SK-N-SH (cell line): ENCODE measurements at regions not wholly inside any gene's neighbourhood (a gene's known extent, or its start where the extent isn't known, plus 50 kb on each side); places are given as distances from the start of the nearest gene placed in this dataset.

ENCODE experiments used
- FOSL2 ChIP-seq: IDR thresholded peaks from 2 replicates; pipeline ENCODE4 v1.4.0; 2012; ENCODE audit warnings: low read depth, mild to moderate bottlenecking, moderate library complexity, borderline replicate concordance
- GATA2 ChIP-seq: sonication (generic); formaldehyde crosslinking; IDR thresholded peaks from 2 replicates; pipeline ENCODE4 v1.5.0; 2020; ENCODE audit warnings: mild to moderate bottlenecking, missing genetic modification reagents
- POLR2AphosphoS5 ChIP-seq: IDR thresholded peaks from 2 replicates; pipeline ENCODE4 v1.6.1; 2012; ENCODE audit warnings: low read depth, low read length
- RAD21 ChIP-seq: IDR thresholded peaks from 2 replicates; pipeline ENCODE4 v1.6.1; 2012; ENCODE audit warnings: mild to moderate bottlenecking, low read length
- SIN3A ChIP-seq: IDR thresholded peaks from 2 replicates; pipeline ENCODE4 v1.6.1; 2012; ENCODE audit warnings: low read depth, mild to moderate bottlenecking, low read length, moderate library complexity, borderline replicate concordance
- SMC3 ChIP-seq: IDR thresholded peaks from 2 replicates; pipeline ENCODE4 v1.6.1; 2012; ENCODE audit warnings: low read depth, low read length, improper control_type of control experiment
- TAF1 ChIP-seq: IDR thresholded peaks from 2 replicates; pipeline ENCODE4 v1.6.1; 2012; ENCODE audit warnings: low read depth, mild to moderate bottlenecking, low read length, moderate library complexity, borderline replicate concordance
- TCF12 ChIP-seq: IDR thresholded peaks from 2 replicates; pipeline ENCODE4 v1.4.0; 2012
- TF ChIP-seq, protein P1 (sequence below): fragments of 200-600 bp; sonication (generic); IDR thresholded peaks from 2 replicates; pipeline ENCODE4 v1.6.1; 2017; ENCODE audit warnings: antibody characterized with exemption, mild to moderate bottlenecking, moderate library complexity
- TF ChIP-seq, protein P2 (sequence below): IDR thresholded peaks from 2 replicates; pipeline ENCODE4; 2012
- TF ChIP-seq, protein P3 (sequence below): IDR thresholded peaks from 2 replicates; pipeline ENCODE4 v1.4.0; 2012; ENCODE audit warnings: low read depth

DNA sequence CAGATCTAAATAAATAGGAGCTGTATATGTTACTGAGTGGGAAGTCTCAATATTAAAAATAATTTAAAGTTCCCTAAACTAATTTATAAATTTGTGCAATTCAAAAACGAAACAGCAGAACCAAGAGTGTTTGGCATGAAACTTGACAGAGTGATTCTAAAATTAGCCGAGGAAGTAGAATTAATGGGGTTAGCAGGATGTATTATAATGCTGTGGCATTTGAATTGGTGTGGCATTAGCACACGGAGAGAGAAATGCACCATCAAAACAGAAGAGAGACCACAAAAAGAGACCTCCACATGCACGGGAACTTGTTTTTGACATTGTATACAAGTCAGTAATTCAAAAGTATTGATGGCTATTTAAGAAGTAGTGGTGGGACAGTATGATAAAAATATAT, 366.0 kb upstream of the RGS6 start:
- no peak for TF ChIP-seq RAD21
- no peak for TF ChIP-seq POLR2AphosphoS5
- no peak for TF ChIP-seq FOSL2
- no peak for TF ChIP-seq GATA2 (CRISPR knock-in tag)
- TF ChIP-seq, protein P1, sequence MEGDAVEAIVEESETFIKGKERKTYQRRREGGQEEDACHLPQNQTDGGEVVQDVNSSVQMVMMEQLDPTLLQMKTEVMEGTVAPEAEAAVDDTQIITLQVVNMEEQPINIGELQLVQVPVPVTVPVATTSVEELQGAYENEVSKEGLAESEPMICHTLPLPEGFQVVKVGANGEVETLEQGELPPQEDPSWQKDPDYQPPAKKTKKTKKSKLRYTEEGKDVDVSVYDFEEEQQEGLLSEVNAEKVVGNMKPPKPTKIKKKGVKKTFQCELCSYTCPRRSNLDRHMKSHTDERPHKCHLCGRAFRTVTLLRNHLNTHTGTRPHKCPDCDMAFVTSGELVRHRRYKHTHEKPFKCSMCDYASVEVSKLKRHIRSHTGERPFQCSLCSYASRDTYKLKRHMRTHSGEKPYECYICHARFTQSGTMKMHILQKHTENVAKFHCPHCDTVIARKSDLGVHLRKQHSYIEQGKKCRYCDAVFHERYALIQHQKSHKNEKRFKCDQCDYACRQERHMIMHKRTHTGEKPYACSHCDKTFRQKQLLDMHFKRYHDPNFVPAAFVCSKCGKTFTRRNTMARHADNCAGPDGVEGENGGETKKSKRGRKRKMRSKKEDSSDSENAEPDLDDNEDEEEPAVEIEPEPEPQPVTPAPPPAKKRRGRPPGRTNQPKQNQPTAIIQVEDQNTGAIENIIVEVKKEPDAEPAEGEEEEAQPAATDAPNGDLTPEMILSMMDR, result no peak
- TF ChIP-seq, protein P2, sequence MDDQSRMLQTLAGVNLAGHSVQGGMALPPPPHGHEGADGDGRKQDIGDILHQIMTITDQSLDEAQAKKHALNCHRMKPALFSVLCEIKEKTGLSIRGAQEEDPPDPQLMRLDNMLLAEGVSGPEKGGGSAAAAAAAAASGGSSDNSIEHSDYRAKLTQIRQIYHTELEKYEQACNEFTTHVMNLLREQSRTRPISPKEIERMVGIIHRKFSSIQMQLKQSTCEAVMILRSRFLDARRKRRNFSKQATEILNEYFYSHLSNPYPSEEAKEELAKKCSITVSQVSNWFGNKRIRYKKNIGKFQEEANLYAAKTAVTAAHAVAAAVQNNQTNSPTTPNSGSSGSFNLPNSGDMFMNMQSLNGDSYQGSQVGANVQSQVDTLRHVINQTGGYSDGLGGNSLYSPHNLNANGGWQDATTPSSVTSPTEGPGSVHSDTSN, result no peak
- TF ChIP-seq, protein P3, sequence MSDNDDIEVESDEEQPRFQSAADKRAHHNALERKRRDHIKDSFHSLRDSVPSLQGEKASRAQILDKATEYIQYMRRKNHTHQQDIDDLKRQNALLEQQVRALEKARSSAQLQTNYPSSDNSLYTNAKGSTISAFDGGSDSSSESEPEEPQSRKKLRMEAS, result no peak
- no peak for TF ChIP-seq SIN3A
- TF ChIP-seq TAF1, result no peak
- TF ChIP-seq SMC3, result no peak
- no peak for TF ChIP-seq TCF12
